Motor neuron (in vitro differentiated cells): ENCODE measurements at regions not wholly inside any gene's neighbourhood (a gene's known extent, or its start where the extent isn't known, plus 50 kb on each side); places are given as distances from the start of the nearest gene placed in this dataset.

ENCODE experiments used
- ATAC-seq, 8 experiments: fragments of 200-7000 bp; cut with Tn5 transposase; replicated peaks in 6 of 8; 2 replicates each; pipeline ENCODE4 v1.8.0; 2021; ENCODE audit warnings: mild to moderate bottlenecking in 8 of 8, moderate library complexity in 8 of 8
- H3K27ac ChIP-seq, 2 donors: fragments of 250-450 bp; sonication (Bioruptor Pico); 2 replicates each; pipeline ENCODE4 v1.9.0; 2021; ENCODE audit warnings: antibody characterized with exemption in 2 of 2, mild to moderate bottlenecking in 2 of 2, moderate library complexity in 1 of 2
- H3K4me1 ChIP-seq, 2 donors: fragments of 250-450 bp; sonication (Bioruptor Pico); replicated peaks in 1 of 2; 2 replicates each; pipeline ENCODE4 v1.6.1; 2021; ENCODE audit warnings: antibody characterized with exemption in 2 of 2, mild to moderate bottlenecking in 2 of 2, moderate library complexity in 1 of 2
- H3K4me3 ChIP-seq, 5 donors: fragments of 250-450 bp; sonication (Bioruptor Pico); 2 replicates each; pipeline ENCODE4 v1.9.0; 2021; ENCODE audit warnings: antibody characterized with exemption in 5 of 5, mild to moderate bottlenecking in 5 of 5, moderate library complexity in 4 of 5
- WGBS, 10 experiments: fragments of 450-650 bp; shearing (Covaris generic); methylation state at CpG; one replicate each; pipeline ENCODE4 v1.0.0; 2022; 5-methylcytosine and 5-hydroxymethylcytosine counted together
- in situ Hi-C, 9 experiments: fragments of 400-800 bp; cut with MboI; loops; one replicate each; pipeline ENCODE4 v1.15.0; 2021; ENCODE audit warnings: low sequenced_read_pairs in 9 of 9, low pct_unique_long_range_greater_than_20kb in 2 of 9; ENCODE audit not compliant: unreplicated experiment in 9 of 9

- no peak for ATAC-seq
- in situ Hi-C loops: loop anchor here in 7 of 9 experiments (10.0 to 25.0 kb wide), 6 partner anchors 120 to 720 kb away; partner anchors contain the start of gene NABP1 (in 1 of the 7)
- 93 to 100% (median 100%) methylated on average over 1 to 3 of the region's 3 CpGs; no CpG with 5 or more reads in 2 of the 10 experiments for WGBS, 10 experiments
- Histone ChIP-seq H3K4me1 (peaks cover 0 to 3% of the 10 kb centered on the region in 2 donors), H3K4me3 (no peak overlapping the region), H3K27ac (no peak overlapping the region)
Observed at GRCh38 chr2:191567206-191567605, 110.7 kb upstream of the NABP1 start.

GRCh38 chr2:191569025-191569424, 108.9 kb upstream of the NABP1 start:
- in situ Hi-C loops: loop anchor here in 7 of 9 experiments (10.0 to 25.0 kb wide), 6 partner anchors 118 to 718 kb away; partner anchors contain the start of gene NABP1 (in 1 of the 7)
- Histone ChIP-seq H3K4me1 (peaks cover 0 to 3% of the 10 kb centered on the region in 2 donors), H3K27ac (no peak overlapping the region), H3K4me3 (no peak overlapping the region)
- 40 to 100% (median 91%) methylated on average over 1 to 2 of the region's 2 CpGs; no CpG with 5 or more reads in 2 of the 10 experiments for WGBS, 10 experiments
- peak in 1 of 8 experiments; percentile 30 for ATAC-seq

GRCh38 chr2:191571163-191571769, 106.7 kb upstream of the NABP1 start:
- Histone ChIP-seq H3K4me3 (no peak overlapping the region), H3K4me1 (peaks cover 0 to 3% of the 10 kb centered on the region in 2 donors), H3K27ac (no peak overlapping the region)
- in situ Hi-C loops: loop anchor here in 7 of 9 experiments (10.0 to 25.0 kb wide), 6 partner anchors 114 to 716 kb away; partner anchors contain the start of gene NABP1 (in 1 of the 7)
- peak in 5 of 8 experiments; percentile 32 to 89 (median 79) for ATAC-seq
- WGBS, 10 experiments: 0 to 100% (median 29%) methylated on average over 1 to 6 of the region's 6 CpGs; no CpG with 5 or more reads in 1 of the 10 experiments

GRCh38 chr2:191572319-191572718, 105.6 kb upstream of the NABP1 start:
- 75 to 100% (median 90%) methylated on average over 2 to 5 of the region's 5 CpGs; no CpG with 5 or more reads in 2 of the 10 experiments for WGBS, 10 experiments
- Histone ChIP-seq H3K4me1 (peaks cover 0 to 3% of the 10 kb centered on the region in 2 donors), H3K4me3 (no peak overlapping the region), H3K27ac (no peak overlapping the region)
- in situ Hi-C loops: loop anchor here in 7 of 9 experiments (10.0 to 25.0 kb wide), 6 partner anchors 112 to 715 kb away; partner anchors contain the start of gene NABP1 (in 1 of the 7)
- ATAC-seq: no peak

- ATAC-seq: no peak
- H3K4me3 ChIP-seq: no peak overlapping the region
- in situ Hi-C loops: loop anchor here in 7 of 9 experiments (10.0 to 25.0 kb wide), 6 partner anchors 112 to 714 kb away; partner anchors contain the start of gene NABP1 (in 1 of the 7)
- H3K4me1 ChIP-seq: peaks cover 0 to 3% of the 10 kb centered on the region in 2 donors
- H3K27ac ChIP-seq: no peak overlapping the region
- WGBS, 10 experiments: 80 to 100% (median 100%) methylated on average over 1 of the region's 1 CpG; no CpG with 5 or more reads in 5 of the 10 experiments
Observed at GRCh38 chr2:191573216-191573615, 104.7 kb upstream of the NABP1 start.

- Histone ChIP-seq H3K4me1 (peaks cover 0 to 3% of the 10 kb centered on the region in 2 donors), H3K27ac (no peak overlapping the region), H3K4me3 (no peak overlapping the region)
- ATAC-seq: no peak
- in situ Hi-C loops: loop anchor here in 7 of 9 experiments (10.0 to 25.0 kb wide), 6 partner anchors 111 to 713 kb away; partner anchors contain the start of gene NABP1 (in 1 of the 7)
- WGBS, 10 experiments: 25 to 100% (median 81%) methylated on average over 1 to 2 of the region's 2 CpGs; no CpG with 5 or more reads in 1 of the 10 experiments
Observed at GRCh38 chr2:191574232-191574631, 103.7 kb upstream of the NABP1 start.

GRCh38 chr2:191577605-191578004, 100.3 kb upstream of the NABP1 start:
- ATAC-seq: no peak
- H3K4me1 ChIP-seq: no peaks in the 10 kb centered on the region
- H3K27ac ChIP-seq: no peak overlapping the region
- 53 to 100% (median 94%) methylated on average over 1 to 2 of the region's 2 CpGs; no CpG with 5 or more reads in 1 of the 10 experiments for WGBS, 10 experiments
- in situ Hi-C loops: loop anchor here in 1 of 9 experiments (10.0 kb wide), 1 partner anchor 107 kb away; no protein-coding TSS in a partner anchor
- no peak overlapping the region for H3K4me3 ChIP-seq

- no peak overlapping the region for H3K27ac ChIP-seq
- 80 to 100% (median 93%) methylated on average over 1 to 3 of the region's 3 CpGs; no CpG with 5 or more reads in 5 of the 10 experiments for WGBS, 10 experiments
- no peak for ATAC-seq
- no peaks in the 10 kb centered on the region for H3K4me1 ChIP-seq
- in situ Hi-C loops: loop anchor here in 1 of 9 experiments (10.0 kb wide), 1 partner anchor 107 kb away; no protein-coding TSS in a partner anchor
- no peak overlapping the region for H3K4me3 ChIP-seq
Observed at GRCh38 chr2:191578031-191578430, 99.9 kb upstream of the NABP1 start.

- in situ Hi-C loops: no loop called here
- 49 to 95% (median 90%) methylated on average over 2 to 4 of the region's 4 CpGs; no CpG with 5 or more reads in 1 of the 10 experiments for WGBS, 10 experiments
- Histone ChIP-seq H3K27ac (no peak overlapping the region), H3K4me1 (peaks cover 0 to 3% of the 10 kb centered on the region in 2 donors), H3K4me3 (no peak overlapping the region)
- ATAC-seq: peak in 1 of 8 experiments; percentile 17
Observed at GRCh38 chr2:191580581-191580980, 97.4 kb upstream of the NABP1 start.

GRCh38 chr2:191581003-191581402, 96.9 kb upstream of the NABP1 start:
- Histone ChIP-seq H3K4me1 (peaks cover 0 to 7% of the 10 kb centered on the region in 2 donors), H3K4me3 (no peak overlapping the region), H3K27ac (no peak overlapping the region)
- ATAC-seq: no peak
- in situ Hi-C loops: no loop called here

GRCh38 chr2:191582355-191582754, 95.6 kb upstream of the NABP1 start:
- in situ Hi-C loops: no loop called here
- no peak for ATAC-seq
- Histone ChIP-seq H3K27ac (no peak overlapping the region), H3K4me1 (peaks cover 0 to 8% of the 10 kb centered on the region in 2 donors), H3K4me3 (no peak overlapping the region)

GRCh38 chr2:191591025-191591424, 86.9 kb upstream of the NABP1 start:
- 20 to 100% (median 95%) methylated on average over 1 to 5 of the region's 6 CpGs; no CpG with 5 or more reads in 4 of the 10 experiments for WGBS, 10 experiments
- in situ Hi-C loops: no loop called here

GRCh38 chr2:191593622-191594385, 84.1 kb upstream of the NABP1 start:
- 14 to 100% (median 65%) methylated on average over 1 to 4 of the region's 5 CpGs; no CpG with 5 or more reads in 2 of the 10 experiments for WGBS, 10 experiments
- no peak overlapping the region for H3K27ac ChIP-seq
- peak in 2 of 8 experiments; percentile 28 to 33 for ATAC-seq
- H3K4me1 ChIP-seq: no peaks in the 10 kb centered on the region
- H3K4me3 ChIP-seq: no peak overlapping the region
- in situ Hi-C loops: no loop called here

More at GRCh38 chr2:191591025-191591424, 86.9 kb upstream of the NABP1 start:
- H3K27ac ChIP-seq: no peak overlapping the region
- ATAC-seq: no peak
- no peak overlapping the region for H3K4me3 ChIP-seq
- H3K4me1 ChIP-seq: peaks cover 0 to under 1% of the 10 kb centered on the region in 2 donors
